ENCODE measurements at regions not wholly inside any gene's neighbourhood (a gene's known extent, or its start where the extent isn't known, plus 50 kb on each side); places are given as distances from the start of the nearest gene placed in this dataset.

- peak; percentile 53 to 56 for TF ChIP-seq CTCF (conservative IDR thresholded peaks at IDR 0.05 in 1 of 2, IDR thresholded peaks at IDR 0.05 in 1 of 2; ENCODE audit: extremely low read depth in 1 of 2, insufficient read depth in 1 of 2, low read depth in 1 of 2, low read length in 2 of 2)
- no peak for TF ChIP-seq EZH2 (IDR thresholded peaks at IDR 0.05; ENCODE audit: borderline replicate concordance, low read length)
Measured at GRCh38 chr2:235170536-235171521, 219.0 kb downstream of the SH3BP4 start.
